A673 (cell line): ENCODE measurements at regions not wholly inside any gene's neighbourhood (a gene's known extent, or its start where the extent isn't known, plus 50 kb on each side); places are given as distances from the start of the nearest gene placed in this dataset.

ENCODE experiments used
- CTCF ChIP-seq: fragments of 300-800, 200-600 bp; sonication (generic); conservative IDR thresholded peaks from 2 replicates; pipeline ENCODE4 v1.5.1; 2017; ENCODE audit warnings: low read depth, mild to moderate bottlenecking, antibody characterized with exemption, low read length, moderate library complexity, mixed read lengths
- EZH2 ChIP-seq: fragments of 200-600 bp; sonication (generic); IDR thresholded peaks from 2 replicates; pipeline ENCODE4 v1.6.1; 2017; ENCODE audit warnings: borderline replicate concordance, low read depth, mild to moderate bottlenecking, mixed read lengths, antibody characterized with exemption, low read length; ENCODE audit not compliant: poor library complexity, severe bottlenecking

GRCh38 chr11:127255209-127255608 lies 254.6 kb upstream of the KIRREL3 start:
- TF ChIP-seq CTCF (no peak), EZH2 (no peak)
